ENCODE measurements at regions not wholly inside any gene's neighbourhood (a gene's known extent, or its start where the extent isn't known, plus 50 kb on each side); places are given as distances from the start of the nearest gene placed in this dataset.
"Not testable (repeated sequence)": the region's sequence is repeated elsewhere in the genome, so short reads cannot be mapped to it uniquely, and the experiment has no call there.

DNA sequence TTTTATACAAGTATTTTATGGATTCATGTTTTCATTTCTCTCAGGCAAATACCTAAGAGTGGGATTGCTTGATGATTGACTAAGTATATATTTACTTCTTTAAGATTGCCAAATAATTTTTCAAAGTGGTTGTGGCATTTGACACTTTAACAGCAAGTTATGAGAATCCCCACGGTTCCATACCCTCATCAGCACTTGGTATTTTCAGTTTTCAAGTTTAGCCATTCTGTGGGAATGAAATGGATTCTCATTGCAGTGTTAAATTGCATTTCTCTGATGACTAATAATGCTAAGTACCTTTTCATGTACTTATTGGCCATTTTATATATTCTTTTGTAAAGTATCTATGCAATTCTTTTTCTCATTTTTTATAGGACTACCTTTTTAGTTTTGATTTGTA lies 301.5 kb upstream of the DIO3 start:
- no peak for DNase-seq (ENCODE audit: low spot score)

DNA sequence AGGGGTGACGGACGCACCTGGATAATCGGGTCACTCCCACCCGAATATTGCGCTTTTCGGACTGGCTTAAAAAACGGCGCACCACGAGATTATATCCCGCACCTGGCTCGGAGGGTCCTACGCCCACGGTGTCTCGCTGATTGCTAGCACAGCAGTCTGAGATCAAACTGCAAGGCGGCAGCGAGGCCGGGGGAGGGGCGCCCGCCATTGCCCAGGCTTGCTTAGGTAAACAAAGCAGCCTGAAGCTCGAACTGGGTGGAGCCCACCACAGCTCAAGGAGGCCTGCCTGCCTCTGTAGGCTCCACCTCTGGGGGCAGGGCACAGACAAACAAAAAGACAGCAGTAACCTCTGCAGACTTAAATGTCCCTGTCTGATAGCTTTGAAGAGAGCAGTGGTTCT lies 294.9 kb upstream of the DIO3 start:
- not testable (repeated sequence) for DNase-seq (ENCODE audit: low spot score)

DNA sequence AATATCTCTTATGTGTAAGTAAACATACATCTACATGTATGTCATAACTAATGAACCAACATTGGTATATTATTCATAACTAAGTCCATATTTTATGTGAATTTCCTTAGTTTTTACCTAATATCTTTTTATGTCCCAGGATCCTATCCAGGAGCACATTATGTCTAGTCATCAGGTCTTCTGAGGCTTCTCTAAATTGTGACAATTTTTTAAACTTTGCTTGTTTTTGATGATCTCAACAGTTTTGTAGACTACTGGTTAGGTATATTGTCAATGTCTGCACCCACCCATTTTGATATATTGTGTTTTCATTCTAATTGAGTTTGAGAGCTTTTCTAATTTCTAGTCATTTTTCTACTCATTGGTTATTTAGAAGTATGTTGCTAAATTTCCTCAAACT lies 288.2 kb upstream of the DIO3 start:
- DNase-seq (ENCODE audit: low spot score): no peak

DNA sequence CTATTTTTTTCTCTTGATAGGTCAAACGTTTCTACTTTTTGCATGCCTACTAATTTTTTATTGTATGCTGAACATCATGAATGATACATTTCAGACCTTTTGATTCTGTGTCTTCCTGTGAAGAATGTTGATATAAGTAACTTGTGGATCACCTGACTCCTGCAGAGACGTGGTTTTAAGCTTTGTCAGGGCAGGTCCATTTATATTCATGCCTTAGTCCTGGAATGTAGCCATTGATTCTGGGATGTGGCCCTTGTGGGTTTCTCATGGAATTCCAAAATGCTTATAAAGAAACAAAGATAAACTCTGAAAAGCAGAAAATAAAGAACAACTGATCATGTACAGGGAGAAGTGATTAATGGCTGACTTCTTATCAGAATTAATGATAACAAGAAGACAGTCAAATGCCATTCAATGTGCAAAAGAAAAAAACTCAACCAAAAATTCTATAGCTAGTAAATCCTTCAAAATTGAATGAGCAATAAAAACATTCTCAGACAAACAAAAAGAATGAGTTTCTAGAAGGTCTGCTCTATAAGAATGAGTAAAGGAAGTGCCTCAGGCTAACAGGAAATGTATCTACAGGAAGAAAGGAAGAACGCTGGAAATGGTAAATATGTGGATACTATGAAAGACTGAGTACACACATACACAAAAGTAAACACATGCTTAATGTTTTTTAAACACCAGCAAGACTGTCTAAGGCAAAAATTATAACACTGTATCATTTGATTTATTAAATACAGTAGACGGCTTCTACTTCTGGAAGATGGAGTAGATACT lies 284.8 kb upstream of the DIO3 start:
- no peak for DNase-seq (ENCODE audit: low spot score)

DNA sequence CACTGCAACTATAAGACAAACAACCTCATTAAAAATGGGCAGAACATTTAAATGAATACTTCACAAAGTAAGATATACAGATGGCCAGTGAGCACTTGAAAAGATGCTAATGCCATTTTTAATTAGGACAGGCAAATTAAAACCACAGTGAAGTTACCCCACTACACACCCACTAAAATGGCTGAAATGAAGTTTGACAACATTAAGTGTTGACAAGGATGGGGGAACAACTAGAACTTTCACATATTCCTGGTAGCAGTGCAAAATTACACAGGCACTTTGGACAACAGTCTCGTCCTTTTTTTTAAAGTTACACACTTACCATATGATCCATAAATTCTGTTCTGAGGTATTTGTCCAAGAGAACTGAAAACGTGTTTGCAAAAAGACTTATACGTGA lies 278.9 kb upstream of the DIO3 start:
- DNase-seq (ENCODE audit: low spot score): no peak

DNA sequence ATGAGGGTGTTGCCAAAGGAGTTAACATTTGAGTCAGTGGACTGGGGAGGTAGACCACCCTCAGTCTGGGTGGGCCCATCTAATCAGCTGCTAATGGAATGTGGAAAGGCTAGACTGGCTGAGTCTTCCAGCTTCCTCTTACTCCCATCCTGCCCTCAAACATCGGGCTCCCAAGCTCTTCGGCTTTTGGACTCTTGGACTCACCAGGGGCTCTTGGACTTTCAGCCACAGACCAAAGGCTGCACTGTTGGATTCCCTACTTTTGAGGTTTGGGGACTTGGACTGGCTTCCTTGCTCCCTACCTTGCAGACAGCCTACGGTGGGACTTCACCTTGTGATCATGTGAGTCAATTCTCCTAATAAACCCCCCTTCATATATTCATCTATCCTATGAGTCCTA lies 276.6 kb upstream of the DIO3 start:
- no peak for DNase-seq (ENCODE audit: low spot score)

DNA sequence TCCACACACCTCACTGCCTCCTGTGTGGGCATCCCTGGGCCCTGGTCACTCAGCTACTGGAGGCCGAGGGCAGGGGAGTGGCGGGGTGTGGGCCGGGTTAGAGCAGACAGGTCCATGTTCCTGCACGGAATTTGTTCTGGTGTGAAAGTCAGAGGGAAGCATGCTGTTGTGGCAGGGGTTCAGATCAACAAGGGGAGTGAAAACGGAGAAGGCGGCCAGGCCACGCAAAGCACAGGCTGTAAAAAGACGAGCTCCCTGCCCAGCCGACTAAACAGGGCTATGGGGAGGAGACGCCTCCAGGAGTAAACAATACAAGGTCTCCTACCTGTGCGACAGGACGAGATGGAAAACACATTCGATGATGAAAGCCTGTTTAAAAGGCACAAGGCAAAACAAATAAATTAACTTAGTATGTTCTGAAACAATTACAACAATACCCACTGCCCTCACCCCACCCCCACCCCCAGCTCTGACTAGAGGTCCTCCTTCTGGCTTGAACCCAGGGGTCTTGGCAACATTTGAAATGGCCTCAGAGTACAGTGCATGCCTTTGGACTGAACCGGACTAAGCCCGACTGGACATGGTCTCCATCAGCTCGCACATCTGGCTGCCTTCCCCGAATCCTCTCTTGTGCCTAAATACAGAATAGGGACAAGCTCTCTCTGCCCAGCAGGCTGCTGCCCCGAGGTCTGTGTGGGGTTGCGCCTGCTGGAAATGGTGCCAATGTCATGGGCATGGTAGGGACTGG lies 274.9 kb upstream of the DIO3 start:
- DNase-seq (ENCODE audit: low spot score): peak; percentile 19

DNA sequence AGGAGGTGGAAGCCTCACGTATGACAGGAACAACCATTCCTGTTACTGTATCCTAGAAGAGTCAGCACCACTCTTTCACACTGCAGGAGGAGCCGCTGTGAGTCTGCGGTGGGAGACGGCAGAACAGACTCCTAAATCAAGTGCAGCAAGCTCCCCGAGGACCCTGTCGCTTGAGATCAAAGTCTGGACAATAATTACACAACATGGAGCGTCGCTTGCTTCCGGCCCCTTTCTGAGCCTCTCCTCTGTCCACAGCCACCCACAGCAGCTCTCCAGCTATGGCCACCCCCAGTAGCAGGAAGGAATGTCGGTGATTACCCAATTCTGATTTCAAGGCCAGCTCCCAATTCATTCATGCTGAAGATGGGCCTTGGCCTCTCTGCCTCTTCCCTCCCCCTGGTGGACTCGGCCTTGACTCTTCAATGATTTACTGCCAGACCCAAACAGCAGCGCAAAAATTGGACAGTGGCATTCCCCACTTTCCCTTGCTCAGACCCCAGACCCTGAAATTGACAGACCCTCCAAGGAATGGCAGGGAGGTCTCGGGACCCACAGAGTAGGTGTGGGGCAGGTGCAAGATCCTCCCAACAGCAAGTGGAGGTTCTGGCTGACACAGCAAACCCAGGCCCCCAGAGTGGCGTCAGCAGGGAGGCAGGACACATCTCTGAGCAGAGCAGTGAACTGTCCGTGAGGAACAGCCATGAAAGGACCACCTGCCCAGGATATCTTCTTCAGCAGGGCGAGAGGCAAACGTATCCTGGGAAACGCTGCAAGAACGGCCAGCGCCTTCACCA lies 272.7 kb upstream of the DIO3 start:
- peak; percentile 38 for DNase-seq (ENCODE audit: low spot score)

DNA sequence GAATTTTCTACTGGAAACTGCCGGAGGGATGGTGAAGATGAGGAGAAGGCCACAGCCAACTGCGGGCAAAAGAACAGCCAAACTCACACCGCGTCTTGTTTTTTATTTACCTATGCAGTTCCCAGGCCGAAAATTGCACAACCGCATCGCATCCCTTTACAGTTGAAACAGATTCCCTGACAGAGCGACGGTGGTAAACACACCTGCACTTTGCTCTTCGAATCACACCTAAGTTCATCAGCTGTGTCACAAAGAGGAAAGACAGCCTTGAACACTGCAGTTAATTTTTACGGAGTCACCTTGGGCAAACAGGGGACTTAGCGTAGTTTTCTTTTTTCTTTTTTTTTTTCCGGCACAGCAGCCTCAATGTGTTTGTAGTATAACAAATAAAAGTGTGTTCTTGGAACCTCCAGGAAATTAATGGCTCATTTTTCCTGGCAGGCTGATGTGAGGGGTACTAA lies 272.0 kb upstream of the DIO3 start:
- no peak for DNase-seq (ENCODE audit: low spot score)

DNA sequence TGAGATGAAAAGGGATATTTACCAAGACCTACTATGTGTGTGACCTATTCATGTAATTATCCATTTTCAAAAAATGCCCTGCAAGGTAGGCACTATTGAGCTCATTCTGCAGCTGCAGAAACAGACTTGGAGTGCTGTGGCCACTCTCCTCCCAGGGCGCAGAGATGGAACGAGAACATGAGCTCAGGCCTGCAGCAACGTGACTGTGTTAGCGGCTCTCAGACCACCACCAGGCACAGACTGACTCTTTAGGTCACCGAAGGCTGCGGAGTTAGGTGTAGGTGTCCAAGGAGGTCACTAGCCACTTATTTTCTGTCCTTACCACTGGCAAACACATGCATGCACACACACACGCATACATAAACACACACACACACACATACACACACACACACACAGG lies 271.4 kb upstream of the DIO3 start:
- no peak for DNase-seq (ENCODE audit: low spot score)

DNA sequence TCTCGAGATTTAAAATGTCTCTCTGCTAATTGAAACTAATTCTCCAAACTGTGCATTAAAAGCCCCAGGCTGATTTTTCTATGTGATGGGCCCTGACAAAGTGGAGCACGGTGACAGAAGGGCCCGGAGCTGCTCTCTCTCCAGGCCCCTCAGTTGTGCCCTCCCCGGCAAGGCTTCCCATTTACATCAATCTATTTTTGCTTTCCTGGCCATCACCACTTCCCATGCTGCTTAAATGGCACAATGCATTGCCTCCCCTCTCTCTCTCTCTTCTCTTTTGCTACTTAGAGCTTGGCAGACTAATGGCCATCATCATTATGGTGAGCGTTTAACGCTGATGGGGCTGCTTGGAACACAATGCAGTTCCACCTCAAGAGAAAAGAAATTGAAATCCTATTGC lies 270.7 kb upstream of the DIO3 start:
- no peak for DNase-seq (ENCODE audit: low spot score)

DNA sequence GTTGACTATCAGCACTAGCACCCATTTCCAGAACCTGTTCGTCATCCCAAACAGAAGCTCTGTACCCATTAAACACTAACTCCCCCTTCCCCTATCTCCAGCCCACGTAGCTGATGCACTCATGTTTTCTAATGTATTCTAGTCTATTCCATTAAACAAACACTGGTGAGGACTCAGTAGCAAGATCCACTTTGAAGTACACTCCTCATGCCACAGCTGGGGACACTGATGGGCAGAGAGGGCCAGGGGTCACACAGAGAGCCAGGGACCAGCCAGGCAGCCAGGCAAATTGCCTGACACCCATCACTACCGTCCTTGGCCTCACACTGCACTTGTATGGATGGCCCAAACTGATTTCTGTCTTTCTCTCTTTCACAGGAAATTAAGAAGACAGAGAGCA lies 269.9 kb upstream of the DIO3 start:
- no peak for DNase-seq (ENCODE audit: low spot score)

DNA sequence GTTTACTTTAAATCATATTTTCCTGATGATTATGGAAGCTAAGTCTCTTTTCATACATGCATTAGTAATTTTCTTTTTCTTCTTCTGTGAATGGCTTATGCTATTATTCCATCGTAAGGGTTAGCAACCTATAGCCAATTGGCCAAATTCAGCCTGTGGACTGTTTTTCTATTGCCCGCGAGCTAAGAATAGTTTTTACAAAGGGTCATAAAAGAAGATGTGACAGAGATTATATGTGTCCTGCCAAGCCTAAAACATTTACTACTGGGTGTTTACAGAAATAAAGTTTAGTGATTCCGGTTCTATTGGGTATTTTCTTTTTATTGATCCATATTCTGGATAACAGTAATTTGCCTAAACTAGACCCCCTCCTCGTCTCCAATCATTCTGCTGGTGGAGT lies 268.8 kb upstream of the DIO3 start:
- DNase-seq (ENCODE audit: low spot score): no peak

DNA sequence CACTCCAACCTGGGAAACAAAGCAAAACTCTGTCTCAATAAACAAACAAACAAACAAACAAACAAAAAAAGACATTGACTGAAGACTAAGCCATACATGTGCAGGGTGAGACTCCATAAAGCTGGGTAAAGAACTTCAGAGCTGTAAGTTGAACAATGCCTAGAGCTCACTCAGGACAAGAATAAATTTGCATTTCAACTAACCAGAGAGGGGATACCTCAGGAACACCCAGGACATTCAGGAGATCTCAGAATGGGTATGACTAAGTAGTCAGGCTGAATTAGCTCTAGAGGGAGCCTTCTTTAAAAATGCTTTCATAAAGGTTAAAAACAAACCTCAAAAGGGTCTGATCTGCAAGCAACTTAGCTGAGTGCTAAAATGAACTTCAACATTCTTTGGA lies 267.7 kb upstream of the DIO3 start:
- DNase-seq (ENCODE audit: low spot score): no peak

DNA sequence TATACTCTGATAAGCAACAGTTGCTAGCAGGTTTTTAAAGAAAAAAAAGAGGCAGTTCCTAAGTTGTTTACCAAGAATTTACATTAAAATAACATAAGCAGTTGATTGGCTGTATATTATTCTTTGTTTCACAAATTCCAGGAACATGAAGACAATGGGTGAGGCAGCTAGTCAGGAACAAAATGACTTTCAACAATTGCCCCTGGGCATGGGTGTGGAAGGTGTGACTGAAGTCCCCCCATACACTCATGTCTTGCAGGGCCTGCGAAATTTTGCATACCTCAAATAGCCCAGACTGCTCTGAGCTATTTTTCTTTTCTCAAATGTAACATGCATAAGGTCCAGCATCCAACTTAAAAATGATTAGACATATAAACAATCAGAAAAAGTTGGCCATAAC lies 267.2 kb upstream of the DIO3 start:
- no peak for DNase-seq (ENCODE audit: low spot score)

DNA sequence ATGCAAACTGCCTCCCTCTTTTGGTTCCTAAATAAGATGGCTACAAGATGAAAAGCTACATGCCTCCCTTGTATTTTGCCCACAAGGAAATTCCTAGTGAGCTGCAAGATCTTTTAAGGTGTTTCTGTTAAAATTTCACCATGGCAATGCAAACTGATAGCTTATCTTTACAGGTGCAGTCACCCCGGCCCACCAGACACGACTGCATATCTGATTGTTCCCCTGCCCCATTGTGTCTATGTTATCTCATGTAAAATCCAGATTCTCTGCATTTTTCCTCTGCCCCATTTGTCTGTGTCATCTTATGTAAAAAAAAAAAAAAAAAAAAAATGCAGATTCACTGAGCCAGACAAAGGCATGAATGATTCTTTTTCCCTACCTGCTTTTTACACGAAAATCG lies 261.5 kb upstream of the DIO3 start:
- DNase-seq (ENCODE audit: low spot score): peak; percentile 4

DNA sequence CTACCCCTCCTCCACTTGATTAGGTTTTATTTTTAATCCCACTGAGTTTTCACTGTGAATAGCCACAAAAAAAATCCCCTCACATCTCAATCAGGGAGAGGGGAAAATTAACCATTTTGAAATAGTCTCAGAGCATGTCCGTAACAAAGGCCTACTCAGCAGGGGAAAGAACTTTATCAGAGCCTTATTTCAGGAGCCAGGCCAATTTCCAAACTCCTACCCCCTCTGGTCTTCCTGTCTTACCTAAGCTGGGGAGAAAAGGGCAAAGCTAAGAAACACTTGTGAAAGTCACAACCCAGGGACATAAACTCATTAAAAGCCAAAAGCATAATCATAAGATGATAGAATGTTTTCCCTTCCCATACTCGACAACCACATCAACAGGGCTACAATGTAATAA lies 260.3 kb upstream of the DIO3 start:
- DNase-seq (ENCODE audit: low spot score): no peak

DNA sequence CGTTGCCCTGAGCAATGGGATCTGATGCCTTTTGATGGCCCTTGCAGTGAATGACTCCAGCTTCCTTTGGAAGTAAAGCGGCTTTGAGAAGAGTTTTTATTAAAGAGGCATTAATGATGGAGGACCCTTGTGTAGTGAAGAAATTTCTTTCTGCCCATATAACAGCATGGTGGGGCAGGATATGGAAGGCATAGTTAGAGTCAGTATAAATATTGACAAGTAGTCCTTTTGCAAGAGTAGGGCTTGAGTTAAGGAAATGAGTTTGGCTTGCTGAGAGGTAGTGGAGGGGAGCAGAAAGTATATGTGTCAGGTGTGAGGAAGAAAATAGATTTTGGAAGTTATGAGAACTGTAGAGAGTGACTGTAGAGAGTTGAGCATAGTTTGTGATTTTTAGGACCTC lies 254.1 kb upstream of the DIO3 start:
- not testable (repeated sequence) for DNase-seq (ENCODE audit: low spot score)

DNA sequence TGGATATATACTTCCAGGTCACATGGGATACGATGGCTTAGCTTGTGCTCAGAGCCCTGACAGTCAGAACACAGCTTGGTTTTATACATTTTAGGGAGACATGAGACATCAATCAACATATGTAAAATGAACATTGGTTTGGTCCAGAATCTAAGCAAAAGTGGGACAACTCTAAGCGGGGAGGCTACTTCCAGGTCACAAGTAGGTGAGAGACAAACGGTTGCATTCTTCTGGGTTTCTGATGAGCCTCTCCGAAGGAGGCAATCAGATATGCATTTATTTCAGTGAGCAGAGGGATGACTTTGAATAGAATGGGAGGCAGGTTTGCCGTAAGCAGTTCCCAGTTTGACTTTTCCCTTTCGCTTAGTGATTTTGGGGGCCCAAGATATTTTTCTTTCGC lies 250.1 kb upstream of the DIO3 start:
- DNase-seq (ENCODE audit: low spot score): not testable (repeated sequence)

DNA sequence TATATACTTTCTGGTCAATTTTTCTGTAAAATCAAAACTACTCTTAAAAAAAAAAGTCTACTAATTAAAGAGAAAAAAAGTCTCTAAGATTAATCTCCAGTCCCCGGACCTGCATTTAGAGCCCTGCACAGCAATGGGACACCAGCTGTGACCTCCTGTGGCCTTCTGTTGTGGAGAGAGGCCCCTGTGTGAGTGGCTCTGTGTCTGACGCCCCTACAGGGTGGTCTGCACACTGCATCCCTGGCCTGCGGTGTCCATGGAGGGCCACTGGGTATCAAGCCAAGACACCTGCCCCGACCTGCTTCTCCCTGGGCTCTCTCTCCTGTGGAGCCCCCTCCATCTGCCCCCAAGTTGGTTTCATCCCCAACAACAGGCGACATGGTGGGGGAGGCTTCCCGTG lies 248.0 kb upstream of the DIO3 start:
- no peak for DNase-seq (ENCODE audit: low spot score)

DNA sequence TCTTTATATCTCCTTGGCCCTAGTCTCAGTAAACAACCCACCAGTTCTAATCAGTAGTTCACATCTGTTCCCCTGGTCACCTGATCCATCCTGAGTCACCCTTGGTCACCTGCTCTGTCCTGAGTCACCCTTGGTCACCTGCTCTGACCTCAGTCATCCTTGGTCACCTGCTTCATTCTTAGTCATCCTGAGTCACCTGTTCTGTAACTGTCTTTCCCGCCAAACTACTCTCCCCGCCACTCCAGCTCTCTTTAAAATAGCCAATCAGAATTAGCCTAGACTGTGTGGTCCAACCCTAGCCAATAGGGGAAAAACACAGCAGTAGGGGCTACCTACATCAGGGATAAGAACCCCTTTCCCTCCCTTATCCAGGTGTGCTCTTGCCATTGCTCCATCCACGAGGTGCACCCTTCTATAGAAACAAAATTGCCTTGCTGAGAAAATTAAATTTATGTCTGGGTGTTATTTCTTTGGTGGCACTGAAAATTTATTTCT lies 245.4 kb upstream of the DIO3 start:
- no peak for DNase-seq (ENCODE audit: low spot score)

DNA sequence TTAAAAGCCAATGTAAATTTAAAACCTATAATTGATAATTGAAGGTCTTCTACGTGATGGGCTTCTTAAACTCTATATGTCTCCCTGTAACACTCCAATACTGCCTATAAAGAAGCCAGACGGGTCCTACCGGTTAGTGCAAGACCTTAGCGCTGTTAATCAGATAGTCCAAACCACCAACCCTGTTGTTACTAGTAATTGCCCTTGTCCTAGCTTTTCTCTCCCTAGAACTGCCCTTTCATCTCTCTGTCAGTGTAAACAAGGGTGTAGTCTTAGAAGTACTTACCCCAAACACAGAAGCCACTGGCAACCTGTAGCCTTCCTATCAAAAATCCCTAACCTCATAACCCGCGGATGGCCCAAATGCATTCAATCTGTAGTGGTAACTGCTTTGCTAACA lies 243.0 kb upstream of the DIO3 start:
- no peak for DNase-seq (ENCODE audit: low spot score)
